ENCODE measurements at regions not wholly inside any gene's neighbourhood (a gene's known extent, or its start where the extent isn't known, plus 50 kb on each side); places are given as distances from the start of the nearest gene placed in this dataset.
"Not testable (repeated sequence)": the region's sequence is repeated elsewhere in the genome, so short reads cannot be mapped to it uniquely, and the experiment has no call there.

- not testable (repeated sequence) for TF ChIP-seq CTCF (IDR thresholded peaks at IDR 0.05; ENCODE audit: poor library complexity, severe bottlenecking); EZH2 (IDR thresholded peaks at IDR 0.05; ENCODE audit: borderline replicate concordance, insufficient read depth, low read length, poor library complexity, severe bottlenecking); POLR2AphosphoS5 (IDR thresholded peaks at IDR 0.05); EP300 (conservative IDR thresholded peaks at IDR 0.05; ENCODE audit: poor library complexity, severe bottlenecking); MXI1 (conservative IDR thresholded peaks at IDR 0.05; ENCODE audit: poor library complexity, severe bottlenecking); TAF1 (IDR thresholded peaks at IDR 0.05; ENCODE audit: low read depth)
Observed at GRCh38 chr16:64343820-64344443, 777.9 kb downstream of the CDH11 start.
